Left lobe of liver (tissue), 2 donors: ENCODE measurements at regions not wholly inside any gene's neighbourhood (a gene's known extent, or its start where the extent isn't known, plus 50 kb on each side); places are given as distances from the start of the nearest gene placed in this dataset.

Experiments used
- ATAC-seq: fragments of 200-7000 bp; cut with Tn5 transposase; one replicate; pipeline ENCODE4 v1.9.1; 2020; ENCODE audit warnings: mild to moderate bottlenecking, moderate library complexity
- DNase-seq: peaks from one replicate; pipeline ENCODE4 v3.0.0-alpha.2; 2020; ENCODE audit warnings: low spot score
- donor health status: DM: no; HTN: no; CAD: no; lungs with moderate emphysema.
- donor health status: DM: no; HTN: yes; CAD: no.

DNA sequence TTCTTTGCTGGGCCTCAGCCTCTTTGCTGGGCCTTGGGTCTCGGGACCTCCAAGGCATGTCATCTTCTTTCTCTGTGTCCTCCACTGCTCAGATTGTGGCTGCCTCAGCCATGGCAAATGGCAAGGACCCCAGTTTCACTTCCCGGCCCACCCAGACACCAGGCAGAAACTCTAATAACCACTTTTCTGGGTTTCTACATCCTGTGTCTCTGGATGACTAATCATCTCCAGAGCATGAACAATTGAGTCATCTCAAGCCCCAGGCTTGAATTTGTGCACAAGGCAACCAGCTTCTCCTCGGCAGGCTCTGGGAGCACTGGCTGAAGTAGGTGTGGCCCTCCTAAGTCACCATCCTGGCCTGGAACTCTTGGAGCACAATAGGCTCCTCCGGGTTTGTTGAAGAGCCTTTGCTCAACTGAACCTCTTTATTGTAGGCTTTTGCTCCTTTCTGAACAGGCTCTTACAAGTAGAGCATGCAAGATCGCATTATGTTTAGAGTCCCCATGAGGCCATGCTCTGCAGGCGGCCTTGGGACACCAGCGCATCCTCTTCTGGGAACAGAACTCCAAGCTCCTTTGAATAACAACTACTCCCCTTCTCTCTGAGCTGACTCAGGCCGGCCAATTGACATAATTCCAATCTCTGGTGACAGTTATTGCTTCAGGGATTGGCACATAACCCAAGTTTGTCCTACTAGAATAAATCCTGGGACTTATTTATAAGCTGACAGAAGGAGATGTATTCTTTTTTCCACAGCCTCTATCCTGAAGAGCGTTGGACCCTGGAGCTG, 218.1 kb downstream of the WDR11 start:
- no peak for DNase-seq
- no peak for ATAC-seq

DNA sequence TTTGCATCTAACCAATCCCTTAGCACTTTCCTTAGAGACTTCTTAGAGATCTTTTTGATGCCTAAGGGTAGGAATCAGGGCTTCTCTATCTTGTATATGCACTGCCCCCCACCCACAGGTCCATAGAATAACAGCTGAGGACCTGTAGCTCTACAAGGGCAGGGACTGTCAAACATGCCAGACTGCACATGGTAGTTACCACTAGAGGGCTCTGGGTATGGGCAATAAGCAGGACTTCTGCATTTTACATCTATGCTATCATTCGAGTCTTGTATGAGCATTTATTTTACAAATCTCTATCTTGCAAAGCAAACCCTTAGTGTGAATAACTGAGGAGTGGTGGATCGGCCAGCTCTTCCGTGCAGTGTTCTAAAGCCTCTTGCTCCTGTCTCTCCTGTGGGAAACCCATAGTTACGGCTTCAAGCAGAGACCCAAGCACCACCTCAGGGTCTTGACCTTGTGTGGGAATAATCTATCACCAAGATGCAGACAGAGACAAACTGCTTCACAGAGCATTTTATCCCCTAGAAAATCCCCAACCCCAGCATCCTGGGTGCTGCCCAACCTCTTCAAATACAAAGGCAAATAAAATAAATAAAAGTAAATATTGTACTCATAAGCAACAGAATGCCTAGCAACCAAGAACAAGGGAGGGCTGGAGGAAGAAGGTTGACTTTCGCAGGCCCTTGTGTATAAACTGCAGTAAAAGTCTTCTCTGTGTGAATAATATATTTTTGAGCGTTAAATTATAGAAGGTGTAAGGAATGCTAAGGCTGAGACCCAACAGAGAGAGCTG, 219.3 kb downstream of the WDR11 start:
- ATAC-seq = peak; percentile 88
- DNase-seq = no peak

DNA sequence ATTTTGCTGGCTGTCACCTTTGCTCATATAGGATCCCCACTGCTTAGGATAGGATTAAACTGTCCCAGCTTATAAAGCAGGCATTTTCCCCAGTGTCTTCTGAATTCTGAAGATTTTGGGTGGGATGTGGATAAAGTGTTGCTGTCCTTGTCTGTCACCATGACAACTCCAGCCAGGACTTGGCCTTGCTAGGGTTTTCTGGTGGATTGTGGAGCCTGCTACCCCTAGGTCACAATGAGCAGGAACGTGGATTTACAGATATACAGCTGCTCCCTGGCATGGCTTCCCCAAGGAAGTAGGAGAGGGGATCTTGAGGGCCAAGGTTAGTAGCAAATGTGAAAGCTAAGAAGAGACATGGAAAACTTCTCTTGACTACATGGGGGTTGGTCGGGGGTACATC, 220.7 kb downstream of the WDR11 start:
- no peak for ATAC-seq

DNA sequence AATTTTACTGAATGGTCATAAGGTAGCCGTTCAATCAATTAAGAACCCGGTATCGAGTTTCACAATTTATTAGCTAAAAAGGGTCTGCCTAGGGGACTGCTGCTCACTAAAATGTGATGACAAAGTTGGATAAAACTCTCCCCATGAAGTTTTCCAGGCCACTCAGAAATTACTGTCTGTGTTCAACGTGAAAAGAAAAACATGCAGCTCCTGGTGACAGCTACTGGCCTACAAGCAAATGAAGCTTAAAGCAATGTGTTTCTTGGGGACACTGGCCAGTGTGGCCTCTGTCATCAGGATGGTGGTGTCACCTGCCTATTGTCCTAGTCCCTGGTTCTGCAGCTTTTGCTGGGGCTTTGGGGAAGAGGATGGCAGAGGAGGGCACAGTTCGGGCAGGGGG, 222.6 kb downstream of the WDR11 start:
- no peak for ATAC-seq
- DNase-seq = no peak

More for the DNA sequence above, 220.7 kb downstream of the WDR11 start:
- no peak for DNase-seq

DNA sequence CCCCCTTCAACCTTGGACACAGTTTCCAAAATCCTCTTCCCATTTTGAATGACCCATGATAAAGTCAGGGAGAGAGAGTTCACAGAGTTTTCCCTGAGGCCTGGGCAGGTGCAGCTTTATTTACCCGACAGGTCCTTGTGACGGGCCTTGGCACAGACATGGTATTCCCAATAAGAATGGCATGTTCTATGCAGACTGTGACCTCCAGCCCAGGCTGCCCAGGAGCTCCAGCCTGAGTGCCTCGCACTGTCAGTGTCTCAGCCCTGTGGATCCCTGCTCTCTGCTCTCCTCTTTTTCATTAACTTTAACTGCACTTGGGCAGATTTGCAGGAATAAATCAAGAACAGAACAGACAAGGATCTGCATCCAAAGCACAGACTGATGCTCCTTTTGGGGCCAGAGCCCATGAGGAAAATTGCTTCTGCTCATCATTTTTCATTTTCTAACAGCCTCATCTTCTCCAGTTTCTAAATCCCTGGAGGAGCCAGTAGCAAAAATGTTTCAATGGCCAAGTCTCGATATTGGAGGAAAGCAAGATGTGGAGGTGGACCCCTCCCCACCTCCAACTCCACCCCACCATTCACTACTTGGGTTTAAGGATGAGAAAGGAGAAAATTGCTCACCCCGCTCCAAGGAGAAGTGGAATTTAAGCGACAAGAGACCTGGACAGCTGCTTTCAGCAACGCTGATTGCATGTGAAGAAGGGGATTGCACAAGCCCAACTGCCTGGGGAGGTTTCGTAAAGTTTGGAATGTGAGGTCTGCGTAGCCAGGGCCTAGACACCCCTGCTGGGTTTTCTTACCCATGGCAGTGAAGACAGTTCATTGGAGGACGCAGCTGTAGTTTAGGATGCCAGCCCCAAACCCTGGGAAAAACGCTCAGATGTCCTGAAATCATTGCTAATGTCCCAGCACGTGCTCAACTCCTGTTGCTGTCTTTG, 225.9 kb downstream of the WDR11 start:
- no peak for ATAC-seq
- no peak for DNase-seq

DNA sequence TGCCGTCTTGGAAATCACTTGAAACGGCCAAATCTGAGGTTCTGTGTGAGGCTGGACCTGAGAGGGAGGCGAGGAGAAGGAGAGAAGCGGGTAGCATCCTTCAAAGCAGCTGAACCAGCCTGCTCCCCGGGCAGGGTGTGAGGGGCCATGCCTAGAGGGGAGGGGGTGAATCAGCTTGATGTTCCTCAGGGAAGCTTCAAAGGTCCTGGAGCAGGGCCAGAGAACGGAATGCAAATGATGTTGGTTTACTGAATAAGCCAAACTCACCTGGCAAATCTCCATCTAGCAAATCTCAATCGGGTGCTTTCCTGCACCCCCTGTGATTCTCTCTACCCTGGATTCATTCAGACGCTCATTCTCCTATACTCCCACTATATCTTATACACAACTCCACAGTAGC, 226.9 kb downstream of the WDR11 start:
- DNase-seq (no peak), ATAC-seq (no peak)

DNA sequence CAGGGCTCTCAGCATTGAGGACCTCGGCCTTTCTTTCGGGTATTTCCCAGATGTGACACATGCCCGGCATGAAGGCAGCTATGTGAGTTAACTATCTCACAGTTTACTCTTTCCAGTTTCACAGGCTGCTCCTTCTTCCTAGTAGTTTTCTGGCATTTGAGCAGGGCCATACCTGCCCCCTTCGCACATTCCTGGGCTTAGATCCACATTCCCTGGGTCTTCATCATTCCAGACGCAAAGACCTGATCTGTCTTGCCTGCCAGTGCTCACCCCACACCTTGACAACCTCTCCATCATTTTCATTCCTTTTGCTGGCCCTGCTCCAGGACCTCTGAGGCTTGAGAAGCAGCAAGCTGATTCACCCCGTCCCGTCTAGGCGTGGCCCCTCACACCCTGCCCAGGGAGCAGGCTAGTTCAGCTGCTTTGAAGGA, 227.5 kb downstream of the WDR11 start:
- DNase-seq (no peak), ATAC-seq (no peak)

DNA sequence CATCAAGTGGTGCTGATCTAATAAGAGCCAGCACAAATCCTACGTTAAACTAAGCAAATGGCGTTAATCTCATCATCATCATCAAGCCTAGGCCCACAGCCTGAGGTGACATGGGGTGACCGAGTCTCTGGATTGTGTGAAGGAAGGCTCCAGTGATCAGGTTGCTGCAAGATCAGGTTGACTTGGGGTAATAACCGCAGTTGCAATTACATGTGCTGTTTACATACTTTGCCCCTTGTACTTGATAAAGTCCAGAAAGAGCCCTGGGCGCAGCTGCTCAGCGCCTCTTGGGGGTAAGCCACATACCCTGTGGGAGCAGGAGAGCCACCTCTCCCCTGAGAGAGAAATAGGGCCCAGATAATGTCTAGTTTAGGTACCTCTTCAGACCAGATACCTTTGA, 228.1 kb downstream of the WDR11 start:
- no peak for DNase-seq
- ATAC-seq = no peak

DNA sequence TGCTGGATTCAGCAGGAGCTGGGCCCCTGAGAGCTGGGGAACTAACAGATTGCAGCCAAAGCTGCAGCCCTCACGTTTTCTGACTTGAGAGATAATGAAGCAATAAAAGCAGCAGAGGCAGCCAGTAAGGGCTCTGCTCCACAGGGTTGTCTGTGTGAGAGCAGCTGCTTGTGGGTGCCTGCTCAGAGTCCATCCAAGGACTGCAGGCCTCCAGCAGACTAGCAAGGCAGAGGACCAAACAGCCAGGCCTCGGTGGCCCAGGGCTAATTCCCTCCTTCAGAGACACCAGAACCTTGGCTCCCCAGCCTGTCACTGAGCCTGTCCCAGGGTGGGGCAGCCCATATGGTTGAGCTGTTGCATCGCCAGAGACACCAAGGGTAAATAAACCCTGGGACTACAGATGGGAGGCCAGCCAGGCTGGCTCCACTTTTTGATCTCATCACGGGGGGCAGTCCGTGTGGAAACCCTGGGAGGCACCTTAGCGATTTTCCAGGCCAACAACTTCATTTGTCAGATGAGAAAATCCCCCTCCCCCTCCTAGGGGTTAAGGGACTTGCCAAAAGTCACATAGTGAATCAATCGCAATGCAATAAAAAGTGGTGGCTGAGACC, 229.2 kb downstream of the WDR11 start:
- no peak for DNase-seq

DNA sequence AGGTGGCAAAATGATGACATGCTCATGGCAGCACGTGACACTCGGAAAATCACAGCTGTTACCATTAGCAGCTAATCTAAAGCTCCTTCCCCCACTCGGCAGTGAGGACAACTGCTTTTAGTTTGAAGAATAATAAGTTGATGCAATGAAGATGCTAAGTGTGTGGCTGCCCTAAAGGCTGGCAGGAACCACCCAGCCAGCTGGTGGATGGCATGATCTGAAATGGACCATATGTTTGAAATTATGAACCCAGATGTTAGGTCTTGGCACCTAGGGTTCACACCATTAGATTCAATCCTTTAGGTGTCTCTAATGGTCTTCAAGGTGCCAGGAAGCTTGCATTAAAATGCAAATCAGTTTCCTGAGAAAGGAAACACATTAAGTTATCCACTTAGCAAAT, 230.1 kb downstream of the WDR11 start:
- DNase-seq = no peak
- ATAC-seq = no peak

More for the DNA sequence above, 229.2 kb downstream of the WDR11 start:
- ATAC-seq = no peak

DNA sequence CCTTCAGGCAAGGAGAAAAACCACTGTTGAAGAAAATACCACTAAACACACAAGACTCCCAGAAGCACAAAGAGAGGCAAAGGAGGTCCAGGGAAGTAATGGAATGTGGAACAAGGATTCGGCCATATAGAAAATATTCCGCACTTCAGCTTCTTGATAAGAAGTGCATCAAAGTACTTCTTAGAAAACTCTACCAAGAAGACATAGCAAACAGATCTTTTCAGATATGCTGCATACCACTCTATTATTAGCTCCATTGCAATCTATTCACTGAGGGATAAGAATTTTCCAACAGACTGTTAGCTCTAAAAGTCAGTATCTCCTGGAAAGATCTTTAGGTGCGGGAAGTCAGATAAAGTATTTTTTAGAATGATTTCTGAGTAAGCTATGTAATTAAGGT, 231.8 kb downstream of the WDR11 start:
- DNase-seq (no peak), ATAC-seq (no peak)

DNA sequence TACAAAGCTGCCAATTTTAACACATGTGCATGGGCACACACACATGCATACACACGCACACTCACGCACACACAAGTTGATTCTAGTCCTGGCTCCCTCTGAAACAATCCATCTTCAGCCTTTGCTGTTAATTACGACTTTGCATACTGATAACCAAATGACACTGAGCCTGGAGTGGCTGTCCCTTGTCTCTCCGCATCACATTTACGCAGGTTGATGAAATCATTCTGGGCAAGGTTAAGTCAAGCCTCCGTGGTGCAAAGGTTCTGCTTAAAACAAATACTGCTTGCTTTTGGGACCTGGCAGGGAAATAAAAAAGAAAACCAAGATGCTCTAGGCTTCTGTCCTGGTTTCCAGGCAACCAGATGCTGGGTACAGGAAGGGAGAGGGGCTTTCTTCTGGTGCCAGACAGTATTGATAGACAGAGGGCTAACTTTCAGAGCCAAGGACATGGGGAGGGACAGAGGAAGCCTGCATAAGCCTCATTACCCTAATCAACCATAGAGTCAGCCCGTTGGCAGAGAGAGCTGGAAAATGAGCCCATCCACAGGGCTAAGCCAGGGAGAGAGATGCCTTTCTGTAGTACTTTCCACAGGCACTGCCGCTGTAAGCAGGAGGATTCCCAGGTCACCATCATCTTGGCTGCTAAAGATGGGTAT, 233.0 kb downstream of the WDR11 start:
- ATAC-seq (peak; percentile 55), DNase-seq (no peak)

DNA sequence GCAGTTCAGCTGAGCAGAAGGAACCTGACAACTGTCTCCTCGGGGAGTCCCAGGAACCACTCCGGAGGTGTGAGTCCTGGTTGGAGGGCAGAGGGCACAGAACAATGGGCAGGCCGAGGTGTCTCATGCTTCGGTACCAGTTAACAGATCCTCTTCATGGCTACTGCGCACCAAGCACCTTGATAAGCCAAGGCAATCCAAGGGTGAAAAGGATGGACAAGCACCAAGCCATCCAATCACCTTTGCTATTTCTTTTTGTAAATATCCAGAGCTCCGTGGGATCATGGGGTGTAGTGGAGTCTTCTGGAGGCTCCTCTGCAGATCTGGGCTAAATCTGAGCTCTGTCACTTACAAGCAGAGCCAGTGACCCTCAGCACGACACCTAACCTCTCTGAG, 233.5 kb downstream of the WDR11 start:
- ATAC-seq (no peak), DNase-seq (no peak)

DNA sequence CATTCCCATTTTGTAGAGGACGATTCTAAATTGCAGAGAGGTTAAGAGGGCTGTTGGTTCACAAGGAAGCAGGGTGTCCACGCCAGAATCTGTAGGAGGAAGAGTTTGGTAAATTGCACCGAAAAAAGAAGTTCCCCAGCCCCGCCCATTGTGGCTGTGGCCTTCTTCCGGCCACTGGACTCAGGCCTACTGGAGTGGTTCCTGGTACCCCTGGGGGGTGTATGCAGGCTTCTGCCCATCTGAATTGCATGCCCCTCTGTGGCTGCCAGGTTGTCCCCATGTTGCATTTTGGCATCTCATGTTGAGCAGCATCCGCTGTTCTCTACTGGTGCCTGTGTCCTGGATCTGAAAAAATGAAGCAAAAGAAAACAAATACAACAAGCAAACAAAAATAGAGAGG, 234.2 kb downstream of the WDR11 start:
- DNase-seq (no peak), ATAC-seq (no peak)

DNA sequence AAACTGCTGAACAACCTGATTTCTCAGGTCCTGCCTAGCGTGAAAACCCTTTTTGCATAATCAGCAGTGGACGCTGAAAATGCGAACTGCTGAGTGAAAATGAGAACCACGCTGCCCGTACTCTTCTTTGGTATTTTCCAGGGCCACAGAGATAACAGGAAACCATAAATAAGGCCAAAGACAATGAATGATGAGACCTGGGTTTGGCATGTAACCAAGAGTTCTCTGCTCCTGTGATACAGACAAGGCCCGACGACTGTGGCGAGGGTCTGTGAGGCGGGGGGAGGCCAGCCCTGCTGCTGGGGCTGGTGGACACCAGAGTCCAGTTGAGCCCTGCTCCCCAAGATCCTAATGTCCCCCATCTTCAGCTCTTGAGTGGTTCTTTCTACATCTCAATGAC, 236.0 kb downstream of the WDR11 start:
- ATAC-seq (no peak), DNase-seq (no peak)

DNA sequence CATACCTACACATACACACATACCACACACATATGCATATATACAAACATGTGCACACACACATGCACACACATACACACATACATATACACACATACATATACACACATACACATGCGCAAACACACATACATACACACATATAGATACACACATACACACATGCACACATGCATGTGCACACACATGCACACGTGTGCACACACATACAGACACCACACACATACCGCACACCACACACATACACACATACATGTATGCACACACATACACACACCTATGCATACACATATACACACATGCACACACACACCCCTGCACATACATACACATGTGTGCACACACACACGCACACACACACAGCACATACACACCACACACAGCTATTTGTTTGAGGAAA, 236.5 kb downstream of the WDR11 start:
- ATAC-seq (no peak), DNase-seq (no peak)

DNA sequence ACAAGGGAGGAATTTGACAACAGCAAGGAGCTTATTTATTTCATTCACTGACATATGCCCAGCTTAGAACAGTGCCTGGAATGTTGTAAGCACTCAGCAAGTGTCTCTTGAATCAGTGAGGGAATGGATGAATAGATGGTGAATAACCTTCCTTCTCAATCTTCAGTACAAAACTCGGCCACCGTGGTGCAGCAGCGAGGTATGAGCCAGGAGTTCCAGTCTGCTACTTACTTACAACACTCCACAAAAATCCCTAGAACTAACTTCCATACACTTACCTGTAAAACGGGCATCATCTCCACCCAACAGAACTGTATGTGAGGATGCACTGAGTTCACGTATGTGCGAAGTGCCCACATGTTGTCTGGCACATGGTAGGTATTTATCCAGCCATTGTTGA, 237.4 kb downstream of the WDR11 start:
- ATAC-seq = peak; percentile 13
- no peak for DNase-seq

DNA sequence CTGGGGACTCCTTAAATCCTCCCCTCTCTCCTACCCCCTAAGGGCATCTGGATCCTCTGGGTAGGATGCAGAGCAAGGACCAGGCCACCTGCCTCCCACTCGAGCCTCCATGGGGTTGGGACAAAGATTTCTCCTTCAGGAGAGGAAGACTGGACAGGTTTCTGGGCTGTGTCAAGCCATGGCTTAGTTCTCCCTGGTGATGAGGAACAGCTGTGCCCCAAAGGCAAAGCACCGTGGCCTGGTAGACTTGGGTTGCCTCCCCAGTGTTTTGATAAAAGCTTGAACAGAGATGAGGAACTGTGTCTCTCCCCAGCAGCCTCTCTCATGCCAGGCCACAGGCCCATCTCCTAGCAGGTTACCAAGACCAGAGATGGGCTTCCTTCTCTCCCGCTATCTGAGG, 238.3 kb downstream of the WDR11 start:
- ATAC-seq = no peak
- no peak for DNase-seq

DNA sequence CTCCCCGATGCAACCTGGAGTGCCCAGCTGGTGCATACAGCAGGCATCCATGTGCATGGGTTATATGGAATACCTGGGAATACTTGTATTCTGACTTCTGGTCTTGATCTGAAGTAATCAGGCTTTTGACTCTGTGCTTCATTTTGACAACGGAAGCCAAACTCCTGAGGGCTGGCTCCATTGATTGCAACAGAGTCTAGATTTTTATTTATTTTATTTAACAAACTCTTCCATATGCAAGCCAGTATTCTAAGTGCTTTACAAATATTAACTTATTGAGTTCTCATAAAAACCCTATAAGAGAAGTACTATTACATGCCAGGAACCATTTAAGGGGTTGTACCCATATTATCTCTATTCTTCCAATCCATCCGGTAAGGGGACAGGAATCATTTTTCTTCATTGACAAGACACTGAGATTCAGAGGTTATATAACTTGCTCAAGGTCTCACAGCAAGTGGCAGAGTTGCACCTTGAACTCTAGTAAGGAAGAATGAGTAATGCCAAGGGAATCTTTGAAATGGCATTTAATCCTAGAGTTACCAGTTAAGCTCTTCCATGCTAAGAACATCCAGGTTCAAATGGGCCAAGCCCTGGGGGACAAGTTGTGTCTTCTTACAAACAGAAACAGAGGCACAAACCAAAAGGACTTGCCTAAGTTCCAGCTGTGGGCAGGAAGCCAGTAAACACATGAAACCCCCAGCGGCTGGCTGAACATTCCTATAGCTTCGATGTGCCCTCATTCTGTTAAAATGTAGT, 241.0 kb downstream of the WDR11 start:
- no peak for ATAC-seq

DNA sequence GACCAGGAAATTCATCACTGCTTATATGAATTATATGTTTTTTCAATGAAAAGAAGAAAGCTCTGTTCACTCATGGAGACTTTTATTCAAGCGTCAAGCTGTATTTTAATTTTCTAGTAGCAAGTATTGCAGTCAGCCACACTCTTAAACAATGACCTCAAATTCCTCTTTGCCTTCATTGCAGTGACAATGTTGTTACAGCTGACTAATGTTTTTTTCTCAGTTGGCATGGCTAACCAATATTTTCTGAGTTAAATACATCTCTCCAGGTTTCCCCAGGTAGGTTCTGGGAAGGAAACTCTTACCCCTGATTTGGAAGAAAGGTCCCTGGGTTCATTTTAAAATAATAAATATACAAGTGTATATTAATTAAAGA, 241.5 kb downstream of the WDR11 start:
- DNase-seq = no peak
- no peak for ATAC-seq

More for the DNA sequence above, 241.0 kb downstream of the WDR11 start:
- no peak for DNase-seq
